NCI-H187 (cell line): ENCODE measurements at regions not wholly inside any gene's neighbourhood (a gene's known extent, or its start where the extent isn't known, plus 50 kb on each side); places are given as distances from the start of the nearest gene placed in this dataset.
"Not testable (repeated sequence)": the region's sequence is repeated elsewhere in the genome, so short reads cannot be mapped to it uniquely, and the experiment has no call there.

ENCODE experiments used
- DNase-seq, 2 experiments: peaks; one replicate each; lab custom pipeline; 2025; lab: John Stamatoyannopoulos, UW

DNA sequence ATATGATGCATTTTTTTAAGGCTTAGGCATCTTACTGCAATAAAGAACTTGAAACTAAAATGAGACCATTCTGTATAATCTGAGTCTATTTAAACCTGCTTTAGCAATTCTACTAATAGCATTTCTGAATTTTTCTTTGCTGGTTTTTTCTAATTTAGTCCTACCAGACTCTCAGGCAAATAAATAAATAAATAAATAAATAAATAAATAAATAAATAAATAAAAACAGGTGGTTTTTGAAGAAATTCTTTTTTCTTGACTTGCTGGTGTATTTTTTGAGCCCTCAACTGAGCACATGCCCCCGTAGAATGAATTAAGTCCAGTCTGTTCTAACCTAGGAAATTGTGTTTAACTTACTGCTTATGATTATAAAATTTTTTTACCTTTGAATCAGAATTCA is 134.7 kb upstream of the FOXP2 start:
- DNase-seq, result no peak

DNA sequence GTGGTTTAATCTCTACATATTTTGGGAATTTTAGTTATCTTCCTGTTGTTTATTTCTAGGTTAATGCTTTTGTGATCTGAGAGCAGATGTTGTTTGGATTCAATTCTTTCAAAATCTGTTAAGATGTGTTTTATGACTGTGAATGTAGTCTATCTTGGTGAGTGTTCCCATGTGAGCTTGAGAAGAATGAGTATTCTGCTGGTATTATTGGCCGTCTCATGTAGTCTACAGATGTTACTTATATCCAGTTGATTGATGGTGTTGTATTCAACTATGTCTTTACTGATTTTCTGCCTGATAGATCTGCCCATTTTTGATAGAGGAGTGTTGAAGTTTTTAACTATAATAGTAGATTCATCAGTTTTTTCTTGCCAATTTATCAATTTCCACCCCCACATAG is 141.4 kb upstream of the FOXP2 start:
- no peak for DNase-seq

DNA sequence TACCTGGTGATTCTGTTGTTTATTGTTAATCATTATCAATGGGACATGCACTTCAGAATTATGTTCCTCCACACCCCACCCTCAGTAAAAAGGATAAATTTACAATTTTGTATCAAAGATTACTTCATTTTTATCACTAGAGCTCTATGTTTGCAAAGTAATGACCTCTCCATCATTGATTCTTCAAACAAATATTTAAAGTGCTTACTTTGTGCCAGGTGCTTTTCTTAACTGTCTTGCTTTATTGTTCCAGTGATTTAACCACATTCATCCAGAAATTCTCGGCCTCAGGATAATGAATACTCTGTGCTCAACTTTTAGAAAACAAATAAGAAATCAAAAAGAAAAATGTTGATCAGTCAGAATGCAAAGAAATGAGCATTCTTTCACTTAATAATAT is 144.9 kb upstream of the FOXP2 start:
- no peak for DNase-seq

DNA sequence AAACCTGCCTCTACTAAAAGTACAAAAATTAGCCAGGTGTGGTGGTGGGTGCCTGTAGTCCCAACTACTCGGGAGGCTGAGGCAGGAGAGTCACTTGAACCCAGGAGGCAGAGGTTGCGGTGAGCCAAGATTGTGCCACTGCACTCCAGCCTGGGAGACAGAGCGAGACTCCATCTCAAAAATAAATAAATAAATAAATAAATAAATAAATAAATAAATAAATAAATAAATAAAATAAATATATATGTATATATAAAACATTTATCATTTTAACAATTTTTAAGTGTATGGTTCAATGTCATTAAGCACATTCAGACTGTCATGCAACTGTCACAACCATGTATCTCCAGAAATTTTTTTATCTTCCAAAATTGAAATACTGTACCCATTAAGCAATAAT is 147.1 kb upstream of the FOXP2 start:
- DNase-seq, result not testable (repeated sequence)

DNA sequence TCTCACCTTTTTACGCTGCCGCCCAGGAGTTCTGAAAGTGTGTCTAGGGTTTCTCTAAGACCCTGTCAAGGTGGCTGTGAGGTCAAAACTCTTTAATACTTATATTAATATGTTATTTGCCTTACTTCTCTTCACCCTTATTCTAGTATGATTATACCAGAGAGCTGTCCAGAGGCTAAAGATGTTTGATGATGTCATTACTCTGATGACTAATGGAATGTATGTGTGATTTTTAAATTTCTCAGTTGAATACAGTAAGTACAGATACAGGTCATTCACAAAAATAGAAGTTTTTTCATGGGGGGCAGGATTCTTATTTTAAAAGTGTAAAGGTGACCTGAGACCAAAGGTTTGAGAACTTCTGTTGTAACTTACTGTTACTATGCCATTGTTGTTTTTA is 150.6 kb upstream of the FOXP2 start:
- no peak for DNase-seq

DNA sequence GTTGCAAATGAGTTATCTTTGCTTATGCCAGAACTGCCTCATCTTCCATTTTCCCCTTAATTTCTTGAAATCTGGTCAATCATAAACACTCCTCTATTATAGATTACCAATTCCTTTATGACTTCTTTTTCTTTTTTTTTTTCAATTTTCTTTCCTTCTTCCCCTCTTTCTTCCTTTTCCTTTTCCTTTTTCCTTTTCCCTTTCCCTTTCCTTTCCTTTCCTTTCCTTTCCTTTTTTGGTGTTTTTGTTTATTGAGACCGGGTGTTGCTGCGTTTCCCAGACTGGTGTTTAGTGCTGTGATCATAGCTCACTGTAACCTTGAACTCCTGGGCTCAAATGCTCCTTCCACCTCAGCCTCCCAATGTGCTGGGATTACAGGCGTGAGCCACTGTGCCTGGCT is 151.4 kb upstream of the FOXP2 start:
- DNase-seq, result no peak

DNA sequence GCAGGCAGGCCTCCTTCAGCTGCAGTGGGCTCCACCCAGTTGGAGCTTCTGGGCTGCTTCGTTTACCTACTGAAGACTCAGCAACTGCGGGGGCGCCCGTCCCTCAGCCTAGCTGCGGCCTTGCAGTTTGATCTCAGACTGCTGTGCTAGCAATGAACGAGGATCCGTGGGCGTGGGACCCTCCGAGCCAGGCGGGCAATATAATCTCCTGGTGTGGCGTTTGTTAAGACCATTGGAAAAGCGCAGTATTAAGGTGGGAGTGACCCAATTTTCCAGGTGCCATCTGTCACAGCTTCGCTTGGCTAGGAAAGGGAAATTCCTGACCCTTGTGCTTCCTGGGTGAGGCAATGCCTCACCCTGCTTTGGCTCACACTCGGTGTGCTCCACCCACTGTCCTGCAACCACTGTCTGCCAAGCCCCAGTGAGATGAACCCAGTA is 159.2 kb upstream of the FOXP2 start:
- DNase-seq, result no peak

DNA sequence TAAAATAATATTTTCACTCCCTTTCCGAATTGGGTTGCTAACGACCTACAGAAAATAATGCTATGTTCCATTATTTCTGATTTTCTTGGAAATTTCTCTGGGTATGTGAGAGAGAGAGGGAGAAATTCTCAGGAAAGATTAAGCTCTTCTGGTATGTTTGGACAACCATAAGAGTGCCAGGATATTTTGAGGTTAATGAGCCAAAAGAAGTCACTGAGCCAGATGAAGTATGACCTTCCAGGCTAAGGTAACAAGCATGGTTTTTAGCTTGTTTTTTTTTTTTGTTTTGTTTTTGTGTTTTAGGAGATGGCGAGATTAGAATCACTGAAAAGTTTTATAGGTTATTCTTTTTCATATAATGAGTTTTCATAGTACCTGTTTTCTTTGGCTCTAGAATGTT is 171.0 kb upstream of the FOXP2 start:
- DNase-seq, result no peak

DNA sequence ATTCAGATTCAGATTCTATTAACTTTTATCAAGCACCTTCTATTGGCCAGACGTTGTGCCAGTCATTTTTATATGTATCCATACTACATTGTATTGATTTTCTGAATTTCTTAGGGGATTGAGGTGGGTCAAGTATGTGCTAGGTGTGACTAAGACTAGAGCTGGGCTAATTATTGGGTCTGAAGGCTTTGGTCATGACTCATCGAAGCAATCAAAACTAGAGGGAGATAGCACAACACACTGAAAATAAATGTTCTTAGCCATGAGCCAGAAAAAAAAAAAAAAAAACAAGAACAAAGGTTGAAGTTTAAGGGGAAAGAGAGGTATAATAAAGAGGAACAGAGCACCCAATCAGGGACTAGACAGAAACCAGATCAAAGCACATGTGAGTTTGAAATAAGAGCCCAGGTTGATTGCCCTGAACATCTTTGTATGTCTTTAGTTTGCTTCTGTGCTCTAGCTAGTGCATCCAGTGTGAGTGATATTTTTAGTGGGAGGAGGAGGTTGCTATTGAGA is 171.6 kb upstream of the FOXP2 start:
- no peak for DNase-seq

DNA sequence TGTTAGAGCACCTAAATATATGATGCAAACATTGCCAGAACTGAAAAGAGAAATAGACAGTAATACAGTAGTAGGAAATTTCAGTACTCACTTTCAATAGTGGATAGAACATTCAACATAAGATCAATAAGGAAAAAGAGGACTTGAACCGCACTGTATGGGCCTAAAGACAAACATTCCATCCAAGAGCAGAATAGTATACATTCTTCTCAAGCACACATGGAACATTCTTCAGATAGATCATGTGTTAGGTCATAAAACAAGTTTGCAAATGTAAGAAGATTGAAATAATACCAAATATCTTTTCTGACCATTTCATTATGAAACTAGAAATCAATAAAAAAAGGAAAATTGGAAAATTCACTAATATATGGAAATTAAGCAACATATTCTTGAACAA is 185.4 kb upstream of the FOXP2 start:
- no peak for DNase-seq

DNA sequence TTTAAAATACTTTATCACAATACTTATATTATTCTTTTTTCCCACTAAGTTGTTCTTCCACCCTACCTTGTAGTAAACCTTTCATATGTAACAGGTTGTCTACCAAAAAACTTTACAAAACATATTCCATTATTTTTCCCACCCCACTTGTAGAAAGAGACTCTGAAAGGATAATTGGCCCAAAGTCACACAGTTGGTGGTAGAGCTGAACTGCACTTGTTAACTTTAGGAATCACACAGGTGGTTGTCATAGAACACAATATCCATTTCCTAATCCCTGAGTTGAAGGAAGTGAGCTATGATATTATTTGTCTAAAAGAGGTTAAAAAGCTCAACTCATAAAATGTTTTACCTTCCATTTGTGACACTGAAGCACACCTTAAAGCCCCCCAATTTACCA is 188.8 kb upstream of the FOXP2 start:
- no peak for DNase-seq

DNA sequence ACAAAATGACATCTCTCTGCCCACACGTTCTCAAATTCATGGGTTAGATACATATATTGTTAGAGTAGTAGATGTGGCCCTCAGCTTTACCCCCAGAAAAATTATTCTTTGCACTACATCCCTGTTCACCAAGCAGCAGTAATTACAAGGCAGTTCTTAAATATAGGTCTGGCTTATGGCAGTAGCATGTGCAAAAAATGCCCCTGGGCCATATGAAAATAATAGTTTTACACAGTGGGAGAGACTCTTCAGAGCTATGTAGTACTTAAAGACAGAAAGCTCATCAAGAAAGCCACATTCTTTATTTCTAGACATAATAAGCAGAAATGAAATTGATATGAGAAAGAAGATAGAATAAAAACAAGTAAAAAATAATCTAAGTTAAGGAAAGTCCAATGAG is 196.3 kb upstream of the FOXP2 start:
- no peak for DNase-seq

DNA sequence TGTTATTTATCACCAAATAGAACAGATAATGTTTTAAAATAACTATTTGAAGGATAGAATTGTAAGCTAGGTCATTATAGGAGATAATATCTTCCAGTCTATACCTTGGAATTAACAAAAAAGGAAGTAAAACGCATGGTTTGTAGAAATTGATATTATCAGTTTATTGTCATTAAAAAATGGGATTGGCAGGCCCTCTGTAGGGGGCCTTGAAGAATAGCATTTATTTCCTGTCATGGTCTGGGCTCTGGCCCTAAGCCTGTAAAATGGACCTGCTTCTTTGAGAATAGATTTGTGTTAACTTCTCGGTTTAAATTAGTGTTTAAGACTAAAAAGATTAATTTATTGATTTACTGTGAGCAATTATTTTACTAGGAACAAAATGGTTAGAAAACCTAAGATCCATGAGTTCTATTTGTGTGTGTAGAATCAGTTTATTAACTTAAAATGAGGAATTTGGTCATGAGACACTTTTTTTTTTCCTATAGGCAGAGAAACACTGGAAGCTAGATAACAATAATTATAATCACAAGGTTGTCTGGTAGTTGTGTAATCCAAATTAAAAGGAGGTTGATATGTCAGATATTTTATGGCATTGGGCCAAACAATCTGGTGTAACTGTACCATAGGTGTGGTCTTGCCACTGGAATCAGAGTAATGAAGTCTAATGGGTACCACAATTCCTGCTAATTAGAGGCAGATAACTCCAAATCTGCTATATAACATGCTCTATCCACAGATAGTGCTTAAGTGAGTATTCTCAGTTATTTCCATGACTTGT is 197.4 kb upstream of the FOXP2 start:
- DNase-seq, result no peak

DNA sequence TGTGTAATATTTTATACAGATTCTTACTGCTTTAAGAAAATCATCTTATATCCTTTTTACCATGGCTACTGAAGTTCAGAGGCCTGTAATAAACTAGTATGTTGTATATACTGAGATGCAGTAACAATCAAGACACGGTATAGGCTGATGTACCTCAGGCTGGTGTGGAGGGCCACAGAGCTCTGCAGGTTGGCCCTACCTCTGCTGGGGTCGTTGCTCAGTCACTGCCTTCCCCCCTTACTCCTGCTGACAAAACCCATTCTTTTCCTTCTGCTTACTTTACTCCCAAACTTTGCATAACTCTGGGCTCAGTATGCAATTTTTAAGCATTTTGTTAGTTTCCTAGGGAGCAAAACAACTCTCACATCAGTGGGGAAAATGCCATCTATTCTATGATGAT is 200.1 kb upstream of the FOXP2 start:
- no peak for DNase-seq

DNA sequence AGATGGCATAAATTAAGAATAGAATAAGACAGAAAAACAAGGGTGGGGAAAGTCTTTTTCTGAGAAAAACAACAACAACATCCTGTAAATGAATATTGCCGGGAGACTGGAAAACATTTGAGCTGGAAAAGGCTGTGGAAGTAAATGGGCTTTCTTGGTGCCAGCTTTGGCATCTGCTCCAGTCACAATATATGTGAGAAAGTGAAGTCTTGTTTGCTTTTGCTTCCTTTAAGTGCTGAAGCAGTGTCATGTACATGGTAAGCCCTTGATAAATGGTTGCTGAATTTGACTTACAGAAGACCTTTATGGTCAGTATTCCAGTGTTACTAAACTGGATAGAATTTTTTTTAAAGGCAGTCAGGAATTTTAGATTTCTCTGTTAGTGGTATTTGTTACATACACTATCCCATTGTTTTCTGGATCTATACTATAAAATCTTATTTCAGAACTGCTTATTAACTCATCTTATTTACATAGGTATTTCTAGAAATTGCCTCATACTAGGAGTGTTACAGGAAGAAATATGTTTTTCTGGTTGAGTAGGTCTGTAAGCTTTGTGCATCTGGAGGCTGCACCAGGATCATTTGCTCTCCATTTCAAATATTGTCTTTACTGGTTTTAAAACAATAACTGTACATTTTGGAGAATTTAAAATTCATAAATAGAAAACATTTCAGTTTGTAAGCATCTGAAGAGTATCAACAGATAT is 201.7 kb upstream of the FOXP2 start:
- no peak for DNase-seq

DNA sequence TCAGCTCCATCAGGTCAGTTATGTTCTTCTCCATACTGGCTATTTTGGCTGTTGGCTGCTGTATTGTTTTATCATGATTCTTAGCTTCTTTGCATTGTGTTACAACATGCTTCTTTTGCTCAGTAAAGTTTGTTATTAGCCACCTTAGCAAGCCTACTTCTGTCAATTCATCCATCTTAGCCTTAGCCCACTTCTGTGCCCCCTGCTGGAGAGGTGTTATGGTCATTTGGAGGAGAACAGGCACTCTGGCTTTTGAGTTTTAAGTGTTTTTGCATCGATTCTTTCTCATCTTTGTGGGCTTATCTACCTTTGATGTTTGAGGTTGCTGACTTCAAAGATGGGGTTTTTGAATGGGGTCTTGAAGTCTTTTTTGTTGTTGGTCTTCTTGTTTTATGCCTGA is 204.6 kb upstream of the FOXP2 start:
- DNase-seq, result no peak

DNA sequence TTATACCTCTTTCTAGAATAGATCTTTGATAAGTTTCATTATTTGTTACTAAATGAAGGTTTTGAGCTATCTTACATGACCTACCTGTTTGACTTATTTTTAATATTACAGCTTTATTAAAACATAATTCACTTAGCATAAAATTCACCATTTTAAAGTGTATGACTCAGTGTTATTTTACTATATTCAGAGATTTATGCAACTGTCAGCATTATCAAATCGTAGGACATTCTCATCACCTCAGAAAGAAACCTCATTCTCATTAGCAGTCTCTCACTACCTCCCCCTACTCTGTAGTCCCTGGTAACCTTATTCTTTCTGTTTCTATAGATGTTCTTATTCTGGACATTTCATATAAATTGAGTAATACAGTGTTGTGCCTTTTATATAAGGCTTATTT is 207.9 kb upstream of the FOXP2 start:
- no peak for DNase-seq

DNA sequence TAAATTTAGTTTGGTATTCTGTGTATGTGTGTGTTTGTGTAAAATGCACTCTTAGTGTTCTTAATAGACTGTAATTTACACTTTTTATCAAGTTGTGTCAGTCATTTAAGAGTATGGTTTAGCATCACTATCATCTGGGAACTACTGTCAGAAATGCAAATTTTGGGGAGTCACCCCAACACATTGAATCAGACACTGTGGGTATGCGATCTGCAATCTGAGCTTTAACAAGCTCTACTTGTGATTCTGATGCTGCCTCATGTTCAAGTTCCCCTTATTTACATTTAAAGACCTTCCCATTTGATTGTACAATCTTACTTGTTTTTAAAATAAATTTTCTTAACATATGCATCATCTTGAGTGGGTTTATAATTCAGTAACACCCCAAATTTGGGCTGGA is 218.1 kb upstream of the FOXP2 start:
- DNase-seq, result no peak

DNA sequence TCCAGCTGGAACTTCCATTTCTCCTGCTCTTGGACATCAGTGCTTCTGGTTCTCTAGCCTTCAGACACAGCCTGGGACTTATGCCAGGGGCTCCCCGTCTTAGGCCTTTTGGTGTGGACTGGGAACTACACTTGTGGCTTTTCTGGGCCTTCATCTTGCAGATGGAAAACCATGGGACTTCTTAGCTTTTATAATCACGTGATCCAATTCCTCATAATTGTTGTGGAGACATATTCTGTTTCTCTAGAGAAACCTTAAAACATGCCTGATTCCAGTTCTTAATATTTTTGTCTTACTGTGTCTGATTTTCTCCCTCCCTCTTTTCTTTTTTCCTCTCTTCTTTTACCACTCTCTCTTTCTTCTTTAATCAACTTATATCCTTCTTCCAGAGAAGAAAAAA is 224.2 kb upstream of the FOXP2 start:
- no peak for DNase-seq

DNA sequence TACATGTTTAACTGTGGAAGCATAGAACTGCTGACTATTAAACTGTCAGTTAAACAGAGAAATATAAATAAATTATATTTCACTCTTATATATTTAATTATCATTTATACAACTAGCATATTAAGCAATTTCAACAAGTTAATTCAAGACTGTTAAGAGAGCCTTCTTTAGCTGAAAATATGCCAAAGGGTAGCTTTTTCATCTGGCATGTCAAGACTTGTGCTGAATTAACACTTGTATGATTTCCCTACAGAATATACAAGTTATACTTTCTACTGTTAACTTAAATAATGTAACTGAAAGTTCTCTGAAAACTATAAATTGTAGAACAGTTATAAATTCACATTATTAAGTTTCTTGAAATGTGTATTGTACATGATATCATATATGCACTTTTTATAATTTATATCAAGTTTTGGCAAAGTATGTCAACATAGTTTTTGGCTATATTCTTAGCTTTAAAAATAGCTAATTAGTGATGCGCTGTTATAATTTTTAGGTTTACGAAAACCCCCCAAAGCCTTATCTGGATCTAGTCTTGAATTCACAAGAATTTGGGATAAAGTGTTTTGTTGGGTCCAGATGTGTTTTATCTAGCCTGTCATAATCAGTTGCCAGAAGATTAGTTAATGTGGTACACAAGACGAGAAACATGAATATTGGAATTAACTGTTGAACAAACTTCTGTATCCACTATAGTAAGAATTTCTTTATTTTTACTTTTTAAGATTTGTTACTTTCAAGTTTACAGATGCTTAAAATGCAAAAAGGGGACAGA is 231.1 kb upstream of the FOXP2 start:
- no peak for DNase-seq

DNA sequence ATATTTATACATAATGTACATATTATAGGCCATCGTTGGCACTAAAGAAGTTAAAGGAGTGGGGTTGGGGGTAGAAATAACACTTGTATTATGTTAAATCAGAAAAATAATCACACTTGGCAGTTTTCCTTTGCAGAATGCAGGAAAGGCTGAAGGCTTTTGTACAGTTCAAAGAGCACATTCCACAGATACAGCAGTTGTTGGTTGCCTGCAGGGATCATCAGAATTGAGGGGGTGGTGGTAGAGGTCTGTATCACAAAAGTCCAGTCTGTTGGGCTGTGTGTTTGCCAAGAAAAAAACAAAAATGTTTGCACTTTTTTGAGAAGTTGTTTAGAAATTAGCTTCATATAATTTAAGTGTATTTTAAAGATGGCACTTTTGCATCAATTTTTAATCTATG is 231.8 kb upstream of the FOXP2 start:
- no peak for DNase-seq

DNA sequence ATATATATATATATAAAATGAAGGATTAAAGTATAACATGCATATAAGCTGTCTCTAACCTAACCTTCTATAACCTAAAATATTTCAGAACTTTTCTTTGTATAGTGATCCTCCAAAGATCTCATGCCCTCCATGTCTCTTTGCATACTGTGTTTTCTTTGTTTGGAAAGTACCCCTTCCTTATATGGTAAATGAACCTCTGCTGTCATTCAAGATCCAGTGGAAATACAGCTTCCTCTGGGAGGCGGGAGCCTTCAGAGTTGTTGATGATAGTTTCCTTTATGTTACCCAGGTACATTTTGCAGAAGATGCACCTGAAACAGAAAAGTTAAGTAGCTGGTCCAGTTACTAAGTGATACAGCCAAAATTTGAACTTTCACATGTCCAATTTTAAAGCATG is 233.3 kb upstream of the FOXP2 start:
- no peak for DNase-seq
